RWPE2 (cell line): ENCODE measurements at regions not wholly inside any gene's neighbourhood (a gene's known extent, or its start where the extent isn't known, plus 50 kb on each side); places are given as distances from the start of the nearest gene placed in this dataset.

Source experiments
- ATAC-seq: fragments of 200-7000 bp; cut with Tn5 transposase; 3 replicates; pipeline ENCODE4 v1.9.1; 2021; ENCODE audit warnings: low read depth
- DNase-seq: peaks from one replicate; pipeline ENCODE4 v3.0.0-alpha.2; 2020; ENCODE audit warnings: low spot score
- H3K27ac ChIP-seq: fragments of 450-650 bp; 2 replicates; pipeline ENCODE4 v1.5.1; 2017; ENCODE audit warnings: mild to moderate bottlenecking; ENCODE audit not compliant: poor library complexity, severe bottlenecking
- H3K27me3 ChIP-seq: fragments of 250-450 bp; sonication (Bioruptor Pico); 2 replicates; pipeline ENCODE4 v1.5.1; 2021; ENCODE audit warnings: mild to moderate bottlenecking, moderate library complexity; ENCODE audit not compliant: insufficient read depth, poor library complexity, severe bottlenecking
- H3K36me3 ChIP-seq: fragments of 250-450 bp; sonication (Bioruptor Pico); 2 replicates; pipeline ENCODE4 v1.5.1; 2020; ENCODE audit warnings: low read depth, mild to moderate bottlenecking, moderate library complexity
- H3K4me1 ChIP-seq: fragments of 250-450 bp; sonication (Bioruptor Pico); 2 replicates; pipeline ENCODE4 v1.5.1; 2021; ENCODE audit warnings: mild to moderate bottlenecking, moderate library complexity; ENCODE audit not compliant: insufficient read depth, poor library complexity, severe bottlenecking
- H3K4me3 ChIP-seq: fragments of 250-450 bp; sonication (Bioruptor Pico); 2 replicates; pipeline ENCODE4 v1.5.1; 2021; ENCODE audit warnings: mild to moderate bottlenecking, moderate library complexity; ENCODE audit not compliant: severe bottlenecking
- H3K9me3 ChIP-seq: fragments of 250-450 bp; sonication (Bioruptor Pico); 2 replicates; pipeline ENCODE4 v1.5.1; 2021; ENCODE audit warnings: mild to moderate bottlenecking, moderate library complexity; ENCODE audit not compliant: severe bottlenecking
- CTCF ChIP-seq: fragments of 450-650 bp; IDR thresholded peaks from one replicate; pipeline ENCODE4 v1.5.1; 2017; ENCODE audit warnings: mild to moderate bottlenecking, moderate library complexity; ENCODE audit not compliant: poor library complexity, severe bottlenecking

- Histone ChIP-seq H3K4me1 (no peaks in the 10 kb centered on the region), H3K27me3 (no peaks in the 10 kb centered on the region), H3K4me3 (no peak overlapping the region), H3K27ac (no peak overlapping the region), H3K9me3 (no peaks in the 10 kb centered on the region), H3K36me3 (no peaks in the 10 kb centered on the region)
- DNase-seq: no peak
- TF ChIP-seq CTCF: no peak
- ATAC-seq: no peak
These were observed 188.7 kb downstream of the GBA3 start for GRCh38 chr4:22881411-22881810.

GRCh38 chr4:22877486-22878052 is 184.8 kb downstream of the GBA3 start:
- no peaks in the 10 kb centered on the region for H3K4me1 ChIP-seq
- H3K27ac ChIP-seq: no peak overlapping the region
- ATAC-seq: no peak
- no peak for TF ChIP-seq CTCF
- DNase-seq: no peak
- H3K36me3 ChIP-seq: no peaks in the 10 kb centered on the region
- H3K4me3 ChIP-seq: no peak overlapping the region
- no peaks in the 10 kb centered on the region for H3K9me3 ChIP-seq
- H3K27me3 ChIP-seq: no peaks in the 10 kb centered on the region

- Histone ChIP-seq H3K4me3 (no peak overlapping the region), H3K4me1 (no peaks in the 10 kb centered on the region), H3K36me3 (no peaks in the 10 kb centered on the region), H3K27me3 (no peaks in the 10 kb centered on the region), H3K9me3 (no peaks in the 10 kb centered on the region), H3K27ac (no peak overlapping the region)
- no peak for DNase-seq
- no peak for TF ChIP-seq CTCF
- ATAC-seq: no peak
These were observed 183.5 kb downstream of the GBA3 start for GRCh38 chr4:22876270-22876669.

GRCh38 chr4:22875587-22876257 is 183.0 kb downstream of the GBA3 start:
- Histone ChIP-seq H3K4me3 (no peak overlapping the region), H3K9me3 (no peaks in the 10 kb centered on the region), H3K4me1 (no peaks in the 10 kb centered on the region), H3K27ac (no peak overlapping the region), H3K36me3 (no peaks in the 10 kb centered on the region), H3K27me3 (no peaks in the 10 kb centered on the region)
- no peak for TF ChIP-seq CTCF
- ATAC-seq (no peak), DNase-seq (no peak)

- Histone ChIP-seq H3K9me3 (no peaks in the 10 kb centered on the region), H3K4me3 (no peak overlapping the region), H3K27me3 (no peaks in the 10 kb centered on the region), H3K36me3 (no peaks in the 10 kb centered on the region), H3K4me1 (no peaks in the 10 kb centered on the region), H3K27ac (no peak overlapping the region)
- no peak for ATAC-seq
- TF ChIP-seq CTCF: no peak
- no peak for DNase-seq
These were observed 181.7 kb downstream of the GBA3 start for GRCh38 chr4:22874334-22874912.
